Omental fat pad (tissue), 3 donors: ENCODE measurements at regions not wholly inside any gene's neighbourhood (a gene's known extent, or its start where the extent isn't known, plus 50 kb on each side); places are given as distances from the start of the nearest gene placed in this dataset.
"Not testable (repeated sequence)": the region's sequence is repeated elsewhere in the genome, so short reads cannot be mapped to it uniquely, and the experiment has no call there.

Experiments used
- ATAC-seq: fragments of 150-250 bp; one replicate; pipeline ENCODE4 v1.9.1; 2016; ENCODE audit warnings: mild to moderate bottlenecking, moderate library complexity; ENCODE audit not compliant: low FRiP score
- DNase-seq: peaks from one replicate; pipeline ENCODE4 v3.0.0-alpha.2; 2019; ENCODE audit warnings: low spot score
- CTCF ChIP-seq, 3 donors: fragments of 450-650 bp; IDR thresholded peaks; one replicate each; pipeline ENCODE4 v1.5.1; 2016 to 2017; ENCODE audit warnings: antibody characterized with exemption in 3 of 3, mild to moderate bottlenecking in 3 of 3, moderate library complexity in 2 of 3

DNA sequence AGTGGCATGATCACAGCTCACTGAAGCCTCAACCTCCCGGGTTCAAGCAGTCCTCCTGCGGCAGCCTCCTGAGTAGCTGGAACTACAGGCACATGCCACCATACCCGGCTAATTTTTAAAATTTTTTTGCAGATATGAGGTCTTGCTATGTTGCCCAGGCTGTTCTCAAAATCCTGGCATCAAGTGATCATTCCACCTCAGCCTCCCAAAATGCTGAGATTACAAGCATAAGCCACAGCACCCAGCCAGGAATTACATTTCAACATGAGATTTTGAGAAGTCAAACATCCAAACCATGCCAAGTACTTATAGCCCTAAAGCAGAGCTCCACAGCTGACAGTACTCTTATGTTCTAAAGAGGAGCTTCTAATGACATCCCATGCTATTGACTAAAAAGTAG, 200.1 kb downstream of the FCRL5 start:
- DNase-seq (no peak), ATAC-seq (no peak)
- no peak for TF ChIP-seq CTCF (IDR thresholded peaks at IDR 0.05)

- not testable (repeated sequence) for ATAC-seq, DNase-seq
These were observed 200.5 kb downstream of the FCRL5 start for GRCh38 chr1:157351800-157352199.

DNA sequence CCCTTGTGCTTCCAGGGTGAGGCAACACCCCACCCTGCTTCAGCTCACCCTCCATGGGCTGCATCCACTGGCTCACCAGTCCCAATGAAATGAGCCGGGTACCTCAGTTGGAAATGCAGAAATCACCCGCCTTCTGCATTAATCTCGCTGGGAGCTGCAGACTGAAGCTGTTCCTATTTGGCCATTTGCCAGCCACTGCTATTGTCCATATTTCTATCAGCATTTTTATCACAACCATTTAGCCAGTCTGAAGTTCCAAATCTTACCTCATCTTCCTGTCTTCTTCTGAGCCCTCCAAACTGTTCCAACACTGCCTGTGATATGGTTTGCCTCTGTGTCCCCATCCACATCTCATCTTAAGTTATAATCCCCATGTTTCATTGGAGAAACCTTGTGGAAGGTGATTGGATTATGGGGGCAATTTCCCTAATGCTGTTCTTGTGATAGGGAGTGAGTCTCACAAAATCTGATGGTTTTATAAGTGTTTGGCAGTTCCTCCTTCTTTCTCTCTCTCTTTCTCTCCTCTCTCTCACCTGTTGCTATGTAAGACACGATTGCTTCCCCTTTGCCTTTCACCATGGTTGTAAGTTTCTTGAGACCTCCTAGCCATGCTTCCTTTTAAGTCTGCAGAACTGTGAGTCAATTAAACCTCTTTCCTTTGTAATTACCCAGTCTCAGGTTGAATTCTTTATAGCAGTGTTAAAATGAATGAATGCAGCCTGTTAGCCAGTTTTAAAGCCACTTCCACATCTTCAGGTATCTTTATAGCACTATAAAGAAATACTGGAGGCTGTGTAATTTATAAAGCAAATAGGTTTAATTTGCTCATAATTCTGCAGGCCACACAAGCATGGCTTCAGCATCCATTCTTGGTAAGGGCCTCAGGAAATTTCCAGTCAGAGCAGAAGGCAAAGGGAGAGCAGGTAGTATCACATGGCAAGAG, 203.5 kb downstream of the FCRL5 start:
- ATAC-seq (no peak), DNase-seq (no peak)
- no peak for TF ChIP-seq CTCF (IDR thresholded peaks at IDR 0.05)

DNA sequence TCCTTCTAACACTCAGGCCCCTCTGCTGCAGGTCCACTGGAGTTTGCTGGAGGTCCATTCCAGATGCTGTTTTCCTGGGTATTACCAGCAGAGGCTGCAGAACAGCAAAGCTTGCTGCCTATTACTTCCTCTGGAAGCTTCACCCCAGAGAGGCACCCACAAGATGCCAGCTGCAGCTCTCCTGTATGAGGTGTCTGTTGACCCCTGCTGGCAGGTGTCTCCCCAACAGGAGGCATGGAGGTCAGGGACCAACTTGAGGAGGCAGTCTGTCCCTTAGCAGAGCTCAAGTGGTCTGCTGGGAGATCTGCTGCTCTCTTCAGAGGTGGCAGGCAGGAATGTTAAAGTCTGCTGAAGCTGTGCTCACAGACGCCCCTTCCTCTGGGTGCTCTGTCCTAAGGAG, 204.8 kb downstream of the FCRL5 start:
- DNase-seq: no peak
- ATAC-seq: no peak
- no peak for TF ChIP-seq CTCF (IDR thresholded peaks at IDR 0.05)

- not testable (repeated sequence) for ATAC-seq, DNase-seq
These were observed 199.6 kb upstream of the ETV3 start for GRCh38 chr1:157337785-157338184.

GRCh38 chr1:157335056-157335455, 196.9 kb upstream of the ETV3 start:
- TF ChIP-seq CTCF (IDR thresholded peaks at IDR 0.05): no peak
- DNase-seq: no peak
- ATAC-seq: no peak

- no peak for DNase-seq
- TF ChIP-seq CTCF (IDR thresholded peaks at IDR 0.05): no peak
- no peak for ATAC-seq
These were observed 195.8 kb upstream of the ETV3 start for GRCh38 chr1:157334041-157334440.

DNA sequence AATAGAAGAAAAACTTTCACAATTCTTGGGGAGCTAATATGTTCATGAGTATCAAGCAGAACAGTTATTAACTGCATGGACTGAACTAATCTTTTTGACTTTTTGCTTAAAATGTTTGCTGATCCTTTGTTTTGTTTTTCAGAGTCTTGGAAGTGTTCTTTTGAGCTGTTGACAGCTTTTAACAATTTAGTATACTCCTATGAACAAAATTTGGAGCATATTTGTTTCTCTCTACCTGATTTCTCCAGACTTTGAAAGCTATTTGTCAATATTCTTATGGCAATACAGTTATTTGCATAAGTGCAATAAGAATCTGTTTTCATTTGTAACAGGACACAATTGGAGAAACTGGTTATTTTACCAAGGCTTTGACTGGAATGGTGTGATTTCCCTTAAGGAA, 192.0 kb upstream of the ETV3 start:
- ATAC-seq: not testable (repeated sequence)

GRCh38 chr1:157328120-157328519, 189.9 kb upstream of the ETV3 start:
- DNase-seq, ATAC-seq: not testable (repeated sequence)

More for the DNA sequence above, 192.0 kb upstream of the ETV3 start:
- DNase-seq: not testable (repeated sequence)
